GM19455 (cell line): ENCODE measurements at regions not wholly inside any gene's neighbourhood (a gene's known extent, or its start where the extent isn't known, plus 50 kb on each side); places are given as distances from the start of the nearest gene placed in this dataset.
A peak's percentile ranks its signal among the peaks of the same experiment; 100 is the strongest.

ENCODE experiments used
- ATAC-seq: cut with Tn5 transposase; IDR thresholded peaks from one replicate; pipeline ENCODE4 v1.9.1; 2021; ENCODE audit not compliant: unreplicated experiment

DNA sequence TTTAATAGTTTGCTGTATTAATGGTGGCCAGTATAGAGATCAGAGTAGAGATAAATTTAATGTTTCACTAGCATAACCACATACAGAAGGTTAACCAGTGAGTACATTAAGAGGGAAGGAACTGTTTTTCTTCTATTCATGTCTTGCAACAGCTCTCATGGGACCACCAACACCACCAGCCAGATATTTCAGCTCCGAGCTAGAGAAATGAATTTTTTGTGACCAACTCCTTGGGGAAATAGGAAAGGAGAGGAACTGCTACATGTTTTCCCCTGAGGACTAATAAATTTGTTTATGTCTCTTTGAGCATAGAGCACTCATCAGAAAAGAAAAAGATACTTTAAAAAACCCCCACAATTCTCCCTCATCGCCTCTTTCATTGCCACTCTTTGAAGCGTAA is 247.5 kb downstream of the MBNL1 start:
- ATAC-seq = no peak

DNA sequence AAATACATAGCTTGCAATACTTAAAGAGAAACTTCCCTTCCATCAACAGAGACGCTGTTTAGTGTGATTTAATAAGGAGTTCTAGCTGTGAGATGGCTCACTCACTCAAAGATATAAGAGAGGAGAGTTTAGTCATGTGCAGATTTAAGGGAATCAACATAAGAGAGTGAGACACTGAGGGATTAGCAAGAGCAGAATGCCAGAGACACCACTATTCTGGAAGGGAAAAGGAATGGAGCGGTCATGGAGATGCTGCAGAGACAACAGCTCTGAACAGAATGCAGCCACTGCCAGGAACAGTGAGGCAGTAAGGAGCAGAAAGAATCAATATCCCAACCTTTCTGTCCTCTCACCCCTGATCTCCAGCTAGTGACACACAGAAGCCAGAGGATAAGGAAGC is 248.8 kb downstream of the MBNL1 start:
- no peak for ATAC-seq

DNA sequence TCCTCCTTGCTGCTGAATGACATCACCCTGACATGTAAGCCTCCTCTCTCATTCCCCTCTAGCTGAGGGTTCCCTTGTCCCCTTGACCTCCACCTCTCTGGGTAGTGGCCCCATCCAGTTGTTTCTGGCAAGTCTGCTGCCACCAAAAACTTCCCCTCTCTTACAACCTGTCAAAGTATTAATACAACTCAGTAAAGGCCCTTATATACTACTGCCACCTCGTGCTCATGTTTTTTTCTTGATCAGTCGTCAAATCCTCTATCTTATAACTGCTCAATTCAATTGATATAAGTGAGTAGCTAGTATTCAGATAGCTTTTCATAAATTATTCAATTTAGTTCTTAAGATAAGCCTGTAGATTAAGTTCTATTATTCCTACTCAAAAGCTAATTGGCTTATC is 249.6 kb downstream of the MBNL1 start:
- no peak for ATAC-seq

DNA sequence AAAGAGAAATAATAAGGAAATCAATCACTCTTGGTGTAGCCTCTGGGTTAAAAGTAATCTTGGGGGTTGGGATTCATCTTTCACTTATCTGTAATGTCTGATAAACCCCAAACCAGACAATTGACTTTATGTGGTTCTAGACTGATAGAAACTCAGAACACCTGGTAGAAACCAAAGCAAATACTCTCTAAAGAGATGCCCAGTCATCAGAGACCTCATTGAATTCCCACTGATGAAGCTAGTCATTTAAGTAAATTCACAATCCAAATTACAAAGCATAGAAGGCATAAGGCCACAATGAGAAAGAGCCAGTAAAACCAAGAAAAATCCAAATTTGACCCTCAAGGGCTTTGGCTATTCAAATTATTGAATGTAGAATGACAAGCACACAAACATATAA is 250.6 kb downstream of the MBNL1 start:
- ATAC-seq = peak; percentile 41

DNA sequence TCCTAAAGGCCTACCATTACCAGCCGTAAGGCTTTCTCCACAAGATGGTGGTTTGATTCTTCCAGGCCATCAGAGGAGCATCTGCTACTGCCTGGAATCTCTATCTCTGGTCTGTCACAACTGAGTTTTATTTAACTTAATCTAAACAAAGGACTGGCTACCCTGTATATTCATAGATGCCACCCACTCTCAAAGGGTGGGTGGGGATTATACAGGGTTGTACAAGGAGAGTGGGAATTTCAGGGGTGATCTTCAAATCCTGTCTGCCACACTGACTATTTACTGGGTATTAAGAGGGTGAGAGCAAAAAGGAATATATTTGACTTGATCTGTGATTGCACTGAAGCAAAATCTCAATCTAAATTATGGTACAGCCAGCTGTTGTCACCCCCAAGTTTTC is 253.3 kb downstream of the MBNL1 start:
- no peak for ATAC-seq

DNA sequence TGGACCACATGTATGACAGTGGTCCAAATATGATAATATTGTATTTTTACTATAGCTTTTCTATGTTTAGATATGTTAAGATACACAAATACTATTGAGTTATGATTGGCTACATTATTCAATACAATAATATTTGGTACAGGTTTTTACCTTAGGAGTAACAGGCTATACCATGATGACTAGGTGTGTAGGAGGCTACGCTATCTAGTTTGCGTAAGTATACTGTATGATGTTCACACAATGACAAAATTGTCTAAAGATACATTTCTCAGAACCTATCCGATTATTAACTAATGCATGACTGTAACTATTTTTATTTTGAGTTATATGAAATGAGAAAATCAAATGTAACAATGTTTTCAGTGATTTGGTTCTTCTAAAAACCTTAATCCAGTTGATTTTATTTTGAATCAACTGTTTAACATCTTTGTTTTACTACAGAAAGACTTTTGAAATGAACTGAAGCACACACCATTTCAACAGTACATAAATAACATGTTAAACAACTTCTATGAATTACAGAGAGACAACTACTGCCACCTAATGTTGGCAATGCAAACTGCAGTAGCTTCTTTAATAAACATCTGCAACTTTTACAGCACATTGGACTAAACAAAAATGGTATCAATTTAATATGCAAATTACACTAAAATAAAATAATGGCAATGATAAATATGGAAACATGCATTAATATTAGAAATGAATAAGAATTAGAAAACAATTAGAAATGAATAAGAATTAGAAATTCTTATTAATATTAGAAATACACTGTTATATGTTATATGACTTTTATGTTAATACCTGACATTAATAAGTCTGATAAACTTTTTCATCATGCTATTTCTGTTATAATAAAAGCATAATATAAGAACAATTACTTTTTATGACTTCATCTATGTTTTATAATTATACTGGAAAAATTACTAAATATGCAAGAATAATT is 255.7 kb downstream of the MBNL1 start:
- ATAC-seq = peak; percentile 66

DNA sequence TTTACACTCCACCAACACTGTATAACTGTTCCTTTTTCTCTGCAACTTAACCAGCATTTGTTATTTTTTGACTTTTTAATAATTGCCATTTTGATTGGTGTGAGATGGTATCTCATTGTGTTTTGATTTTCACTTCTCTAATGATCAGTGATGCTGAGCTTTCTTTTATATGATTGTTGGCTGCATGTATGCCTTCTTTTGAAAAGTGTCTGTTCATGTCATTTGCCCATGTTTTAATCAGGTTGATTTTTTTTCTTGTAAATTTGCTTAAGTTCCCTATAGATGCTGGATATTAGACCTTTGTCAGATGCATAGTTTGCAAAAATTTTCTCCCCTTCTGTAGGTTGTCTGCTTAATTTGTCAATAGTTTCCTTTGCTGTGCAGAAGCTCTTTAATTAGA is 263.0 kb downstream of the MBNL1 start:
- no peak for ATAC-seq

DNA sequence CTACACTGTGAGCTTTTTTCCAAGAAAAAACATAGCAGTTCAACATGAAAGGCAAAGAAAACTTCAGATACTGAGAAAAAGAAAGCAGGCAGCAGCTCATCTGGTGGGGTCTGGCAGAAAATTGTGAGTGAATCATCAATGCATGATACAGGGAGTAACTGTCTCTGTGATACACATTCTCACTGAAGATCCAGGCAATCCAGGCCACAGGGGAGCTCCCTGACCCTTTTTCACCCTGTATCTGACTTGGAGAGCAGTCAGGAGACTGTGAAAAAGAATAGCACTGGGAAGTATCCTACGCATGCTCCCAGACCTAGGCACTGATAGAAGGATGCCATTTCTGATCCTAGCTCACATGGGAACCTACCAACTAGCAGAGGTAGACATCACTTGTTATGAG is 269.8 kb downstream of the MBNL1 start:
- ATAC-seq = no peak

DNA sequence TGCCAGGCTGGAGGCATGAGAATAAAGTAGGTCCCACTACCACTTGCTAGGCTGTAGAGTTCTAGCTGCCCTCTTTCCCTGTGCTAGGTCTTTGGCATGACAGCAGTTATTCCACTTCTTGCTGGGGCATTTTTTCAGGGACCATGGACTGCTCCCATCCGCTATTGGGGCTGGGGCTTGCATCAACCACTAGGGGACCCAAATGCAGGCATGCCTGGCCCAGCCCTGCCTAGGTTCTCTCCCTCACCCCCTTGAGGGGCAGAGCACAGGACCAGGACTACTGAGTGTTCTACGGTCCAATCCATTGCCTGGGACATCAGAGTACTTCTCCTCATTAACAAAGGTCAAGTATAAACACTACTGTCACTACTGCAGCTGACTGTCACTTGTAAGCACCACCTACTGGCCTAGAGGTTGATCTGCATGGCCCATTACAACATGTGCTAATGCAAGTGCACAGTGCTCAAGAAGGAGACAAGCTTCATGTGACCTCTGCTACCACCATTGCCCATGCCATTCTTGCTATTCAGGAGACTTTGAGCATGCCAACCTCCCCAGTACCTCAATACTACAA is 270.5 kb downstream of the MBNL1 start:
- peak; percentile 64 for ATAC-seq

DNA sequence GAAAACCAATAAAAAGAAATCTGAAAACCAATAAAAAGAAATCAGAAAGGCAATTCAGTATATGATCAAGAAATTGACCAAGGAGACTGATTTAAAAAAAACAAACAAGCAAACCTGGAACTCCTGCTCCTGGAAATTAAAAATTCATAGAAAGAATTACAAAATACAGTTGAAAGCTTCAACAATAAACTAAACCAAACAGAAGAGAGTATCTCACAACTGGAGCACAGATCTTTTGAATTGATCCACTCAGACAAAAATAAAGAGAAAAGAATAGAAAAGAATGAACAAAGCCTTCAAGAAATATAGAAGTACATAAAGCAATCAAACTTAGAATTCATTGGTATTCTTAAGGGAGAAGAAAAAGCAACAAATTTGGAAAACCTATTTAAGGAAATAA is 271.4 kb downstream of the MBNL1 start:
- no peak for ATAC-seq

DNA sequence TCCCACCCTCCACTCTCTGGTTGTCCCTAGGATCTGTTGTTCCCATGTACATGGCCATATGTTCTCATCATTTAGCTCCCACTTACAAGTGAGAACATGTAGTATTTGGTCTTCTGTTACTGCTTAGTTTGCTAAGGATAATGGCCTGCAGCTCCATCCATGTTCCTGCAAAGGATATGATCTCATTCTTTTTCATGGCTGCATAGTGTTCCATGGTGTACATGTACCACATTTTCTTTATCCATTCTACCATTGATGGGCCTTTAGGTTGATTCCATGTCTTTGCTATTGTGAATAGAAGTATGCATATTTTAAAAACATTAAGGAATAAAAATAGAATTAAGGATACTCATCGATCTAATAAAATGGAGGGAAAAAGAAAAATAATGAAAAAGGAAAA is 278.4 kb downstream of the MBNL1 start:
- ATAC-seq = no peak

DNA sequence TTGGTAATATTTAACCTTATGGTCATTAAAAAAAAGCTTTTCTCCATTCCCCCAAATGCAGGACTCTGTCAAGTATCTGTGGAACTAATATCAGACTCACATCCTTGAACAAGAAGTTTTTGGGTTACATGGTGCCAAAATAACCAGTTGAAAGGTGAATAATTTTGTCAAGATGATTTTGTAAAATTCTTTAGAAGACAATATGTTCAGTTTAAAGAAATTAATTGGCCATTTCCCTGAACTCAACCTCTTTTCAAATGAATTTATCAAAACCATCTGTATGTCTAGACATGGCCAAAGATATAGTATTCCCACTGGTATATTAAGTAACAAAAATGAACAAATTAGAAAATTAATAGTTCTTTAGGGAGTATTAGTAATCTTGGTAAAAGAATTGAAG is 280.5 kb downstream of the MBNL1 start:
- ATAC-seq = no peak

DNA sequence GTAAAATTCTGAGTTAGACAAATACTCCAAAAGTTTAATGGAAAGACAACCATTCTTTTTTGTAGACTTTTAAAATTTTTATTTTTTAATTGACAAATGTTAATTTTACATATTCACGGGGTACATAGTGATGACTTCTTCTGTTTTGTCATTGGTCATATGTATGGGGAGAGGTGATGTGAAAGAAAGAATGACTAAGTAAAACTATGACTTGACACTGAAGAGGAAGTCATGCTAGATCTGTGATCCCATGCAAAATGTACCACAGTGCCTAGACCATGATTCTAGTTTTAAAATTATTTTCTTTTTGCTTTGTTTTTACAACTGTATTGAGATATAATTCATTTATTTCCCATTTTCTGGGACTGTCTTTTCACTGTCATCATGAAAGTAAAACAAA is 281.6 kb downstream of the MBNL1 start:
- no peak for ATAC-seq

DNA sequence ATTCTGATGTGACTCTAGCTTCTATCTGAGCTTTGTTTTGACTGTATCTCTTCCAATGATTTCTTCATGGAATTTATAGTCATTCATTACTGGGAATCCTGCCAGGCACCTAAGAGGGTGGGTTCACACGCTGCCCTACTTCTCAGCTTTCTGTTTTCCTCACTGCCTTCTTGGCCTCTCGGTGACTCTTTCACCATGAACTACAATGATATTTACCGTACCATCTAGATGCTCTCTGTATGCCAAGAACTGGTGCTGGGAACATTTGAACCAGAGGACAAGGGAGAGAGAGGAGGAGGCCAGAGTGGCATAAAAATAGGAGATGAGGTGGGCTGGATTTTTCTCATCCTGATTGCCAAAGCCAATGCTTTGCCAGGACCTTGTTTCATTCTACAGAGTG is 280.0 kb upstream of the P2RY1 start:
- no peak for ATAC-seq

DNA sequence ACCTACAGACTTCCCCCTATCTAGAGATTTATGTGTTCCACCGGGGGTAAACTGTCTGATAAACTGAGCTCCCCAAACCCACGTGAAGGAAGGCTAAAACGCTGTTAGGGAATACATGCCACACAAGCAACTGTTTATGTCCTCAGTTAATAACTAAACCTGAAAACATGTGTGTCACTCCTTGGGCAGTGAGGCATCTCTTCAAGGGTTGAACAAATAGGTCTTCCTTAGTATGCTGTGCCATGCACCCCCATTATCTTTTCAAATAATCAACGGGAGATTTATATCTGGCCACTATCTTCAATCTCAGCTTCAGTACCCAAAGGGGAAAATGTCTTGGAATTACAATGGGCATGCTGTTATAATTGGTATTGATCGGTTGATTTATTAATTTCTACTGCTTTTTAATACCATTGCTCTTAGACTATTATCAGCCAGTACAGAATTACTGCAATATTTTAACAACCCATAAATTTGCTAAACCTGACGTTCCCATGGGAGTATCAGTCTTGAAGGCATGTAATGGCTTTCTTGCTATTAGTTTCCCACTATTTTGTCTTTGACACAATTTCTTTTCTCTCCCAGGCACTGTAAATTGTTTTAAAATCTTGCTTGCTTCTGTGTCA is 279.2 kb upstream of the P2RY1 start:
- ATAC-seq = no peak

DNA sequence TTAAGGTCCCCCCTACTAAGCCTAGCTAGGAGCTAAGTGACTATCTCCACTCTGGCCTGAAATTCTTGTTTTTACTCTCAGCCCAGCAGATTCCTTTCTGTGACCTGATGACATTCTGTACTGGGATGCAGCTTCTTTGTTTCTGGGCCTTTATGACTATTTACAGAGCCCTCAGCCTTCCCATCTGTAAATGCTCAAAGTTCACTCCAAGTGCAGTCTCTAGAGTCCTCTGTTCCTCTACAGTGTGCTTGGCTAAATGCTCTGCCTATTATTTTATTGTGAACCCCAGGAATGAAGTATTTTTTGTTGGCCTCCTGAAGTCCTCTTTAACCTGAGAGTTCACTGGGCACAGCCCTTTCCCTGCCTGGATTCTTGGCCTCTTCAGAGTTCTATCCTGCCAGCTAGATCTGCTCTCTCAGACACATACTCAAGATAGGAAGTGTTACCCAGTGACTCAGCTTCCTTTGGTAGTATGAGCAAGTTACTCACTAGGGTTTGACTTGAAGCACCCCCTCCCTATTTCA is 278.1 kb upstream of the P2RY1 start:
- peak; percentile 56 for ATAC-seq

DNA sequence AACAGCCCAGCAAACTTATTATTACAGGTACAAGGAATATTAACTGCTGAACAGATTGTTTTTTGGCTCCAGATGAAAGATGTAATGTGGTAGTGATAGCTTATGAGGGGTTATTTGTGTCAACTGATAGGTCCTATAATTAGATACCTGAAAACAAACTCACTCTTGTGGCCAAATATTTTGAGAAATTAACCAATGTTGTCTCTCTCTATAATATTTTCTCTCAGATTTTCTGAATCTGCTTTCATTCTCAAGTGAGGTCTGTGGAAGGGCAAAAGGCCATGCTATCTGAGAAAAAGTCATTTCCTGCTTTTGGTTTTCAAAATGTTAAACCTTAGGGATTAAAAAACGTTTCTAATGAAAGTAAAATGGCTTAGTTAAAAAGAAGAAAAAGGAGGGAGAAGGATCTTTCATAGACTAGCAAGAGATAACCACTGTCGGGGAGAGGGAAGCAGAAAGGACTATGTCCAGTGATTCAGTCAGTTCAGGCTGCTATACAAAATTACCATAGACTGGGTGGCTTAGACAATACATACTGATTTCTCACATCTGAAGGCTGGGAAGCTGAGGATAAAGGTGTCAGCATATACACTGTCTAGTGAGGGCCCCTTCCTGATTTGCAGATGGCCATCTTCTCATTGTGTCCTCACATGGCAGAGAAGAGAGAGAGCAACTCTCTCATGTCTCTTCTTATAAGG is 277.5 kb upstream of the P2RY1 start:
- peak; percentile 56 for ATAC-seq

DNA sequence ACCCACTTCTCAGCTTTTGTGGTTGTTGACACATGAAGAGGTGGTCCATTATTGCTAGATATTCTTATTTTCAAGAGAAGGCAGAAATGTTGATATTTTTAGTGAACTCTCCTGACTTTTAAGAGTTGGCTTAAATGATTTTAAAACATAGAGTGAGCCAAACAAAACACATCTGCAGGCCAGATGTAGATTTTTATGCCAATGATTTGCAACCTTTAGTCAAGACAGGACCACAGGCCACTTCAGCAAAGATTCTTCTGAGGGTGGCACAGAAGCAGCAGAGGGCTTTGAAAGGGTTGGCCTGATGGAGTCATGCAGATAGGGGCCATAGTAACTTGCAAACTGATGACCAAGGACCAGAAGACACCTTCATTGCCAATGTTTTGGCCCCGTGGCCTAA is 276.5 kb upstream of the P2RY1 start:
- no peak for ATAC-seq

DNA sequence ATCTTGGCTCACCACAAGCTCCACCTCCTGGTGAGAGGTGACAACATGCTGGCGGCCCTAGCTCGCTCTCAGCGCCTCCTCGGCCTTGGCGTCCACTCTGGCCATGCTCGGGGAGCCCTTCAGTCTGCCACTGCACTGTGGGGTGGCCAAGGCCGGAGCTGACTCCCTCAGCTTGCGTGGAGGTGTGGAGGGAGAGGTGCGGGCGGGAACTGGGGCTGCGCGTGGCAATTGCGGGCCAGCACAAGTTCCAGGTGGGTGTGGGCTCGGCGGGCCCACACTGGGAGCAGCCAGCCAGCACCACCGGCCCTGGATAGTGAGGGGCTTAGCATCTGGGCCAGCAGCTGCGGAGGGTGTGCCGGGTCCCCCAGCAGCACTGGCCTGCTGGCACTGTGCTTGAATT is 275.7 kb upstream of the P2RY1 start:
- no peak for ATAC-seq

DNA sequence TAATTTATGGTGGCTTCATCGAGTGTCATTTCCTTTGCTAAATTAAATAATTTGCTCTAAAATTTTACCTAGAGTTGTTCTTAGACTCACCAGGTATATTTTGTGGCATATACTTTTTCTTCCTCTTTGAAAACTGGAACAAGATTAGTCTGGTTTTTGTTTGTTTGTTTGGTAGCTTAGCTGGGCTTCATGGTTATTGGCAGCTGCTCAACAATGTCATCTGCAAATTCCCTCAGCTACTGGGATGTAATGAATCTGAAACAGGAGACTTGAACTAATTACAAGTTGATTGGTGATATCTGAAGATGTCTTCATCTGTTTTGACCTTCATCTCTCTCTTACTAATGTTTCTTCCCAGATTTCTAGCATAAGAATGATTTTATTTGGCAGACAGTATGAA is 270.5 kb upstream of the P2RY1 start:
- no peak for ATAC-seq

DNA sequence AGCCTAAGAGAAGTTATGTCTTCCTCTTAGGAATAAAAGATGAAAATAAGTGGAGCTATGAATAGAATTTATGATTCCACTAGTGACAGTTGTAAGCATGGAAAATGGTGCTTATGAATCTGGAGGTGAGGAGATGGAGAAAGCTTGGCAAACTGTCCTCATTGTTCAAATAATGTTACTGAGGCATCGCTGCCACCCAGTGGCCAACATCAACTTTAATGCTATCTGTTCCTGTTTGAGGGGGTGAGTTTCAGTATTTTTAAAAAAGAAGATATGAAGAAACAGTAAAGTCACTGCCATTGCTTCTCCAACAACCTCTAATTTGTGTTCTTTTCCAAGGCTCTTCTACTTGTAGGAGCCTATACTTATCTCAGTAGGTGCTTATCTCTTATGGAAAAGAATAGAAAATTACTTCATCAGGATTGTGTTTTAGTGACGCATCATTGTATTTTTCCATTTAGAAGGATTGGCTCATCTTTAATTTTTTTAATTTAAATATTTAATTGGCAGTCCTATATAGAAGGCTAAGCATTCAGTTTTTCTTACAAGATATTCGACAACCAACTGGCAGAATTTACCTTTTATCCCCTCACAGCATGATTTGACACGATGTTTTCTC is 260.4 kb upstream of the P2RY1 start:
- peak; percentile 61 for ATAC-seq
